PC-9 (cell line): ENCODE measurements at regions not wholly inside any gene's neighbourhood (a gene's known extent, or its start where the extent isn't known, plus 50 kb on each side); places are given as distances from the start of the nearest gene placed in this dataset.

Source experiments
- BruUV-seq: library from RNA; stranded (reverse); fragments of 400-500 nt; replicated peaks from 2 replicates; lab custom pipeline; 2021; lab: Mats Ljungman, UMichigan
- CTCF ChIA-PET: fragments of 300-600 bp; sonication (Branson Sonifier 250); formaldehyde crosslinking; loops from one replicate; lab custom pipeline; 2022; ENCODE audit warnings: antibody characterized with exemption; lab: Charles Lee
- POLR2A ChIA-PET: fragments of 300-600 bp; sonication (Branson Sonifier 250); formaldehyde crosslinking; loops from one replicate; lab custom pipeline; 2022; ENCODE audit warnings: antibody characterized with exemption; ENCODE audit not compliant: unreplicated experiment; lab: Charles Lee
- DNase-seq, 2 experiments: peaks; one replicate each; pipeline versions ENCODE4 v3.0.0 to v3.0.0-alpha.2; 2015 to 2022; ENCODE audit warnings: mixed read lengths in 1 of 2
- H2AFZ ChIP-seq: fragments of 200-600 bp; sonication (generic); 2 replicates; pipeline ENCODE4 v1.8.1; 2017; ENCODE audit warnings: antibody characterized with exemption
- H3F3A ChIP-seq: fragments of 200-600 bp; sonication (generic); 2 replicates; pipeline ENCODE4 v1.8.1; 2017; ENCODE audit warnings: antibody characterized with exemption, mild to moderate bottlenecking, low read depth; ENCODE audit not compliant: insufficient read depth
- H3K27ac ChIP-seq: fragments of 200-600 bp; sonication (generic); 2 replicates; pipeline ENCODE4 v1.6.1; 2016; ENCODE audit warnings: mixed run types
- H3K27me3 ChIP-seq: fragments of 200-600 bp; sonication (generic); 2 replicates; pipeline ENCODE4 v1.6.1; 2016; ENCODE audit warnings: low read depth, mixed run types; ENCODE audit not compliant: insufficient read depth
- H3K36me3 ChIP-seq: fragments of 200-600 bp; sonication (generic); 2 replicates; pipeline ENCODE4 v1.6.1; 2016; ENCODE audit warnings: low read depth, mixed run types
- H3K4me1 ChIP-seq: fragments of 200-600 bp; sonication (generic); replicated peaks from 2 replicates; pipeline ENCODE4 v1.6.1; 2016; ENCODE audit warnings: mixed run types; ENCODE audit not compliant: insufficient read depth
- H3K4me2 ChIP-seq: fragments of 200-600 bp; sonication (generic); 2 replicates; pipeline ENCODE4 v1.6.1; 2017; ENCODE audit warnings: mixed run types
- H3K4me3 ChIP-seq: fragments of 200-600 bp; sonication (generic); 2 replicates; pipeline ENCODE4 v1.6.1; 2016; ENCODE audit warnings: mixed run types
- H3K79me2 ChIP-seq: fragments of 200-600 bp; sonication (generic); 2 replicates; pipeline ENCODE4 v1.6.1; 2017; ENCODE audit warnings: low read depth, mixed run types
- H3K9me2 ChIP-seq: fragments of 200-600 bp; sonication (generic); 2 replicates; pipeline ENCODE4 v1.8.1; 2017; ENCODE audit warnings: mild to moderate bottlenecking; ENCODE audit not compliant: insufficient read depth
- H3K9me3 ChIP-seq: fragments of 200-600 bp; sonication (generic); 2 replicates; pipeline ENCODE4 v1.8.1; 2016; ENCODE audit warnings: low read depth; ENCODE audit not compliant: insufficient read depth
- H4K20me1 ChIP-seq: fragments of 200-600 bp; sonication (generic); 2 replicates; pipeline ENCODE4 v1.8.1; 2017; ENCODE audit not compliant: insufficient read depth
- EZH2 ChIP-seq: fragments of 200-600 bp; sonication (generic); IDR thresholded peaks from 2 replicates; pipeline ENCODE4 v1.8.0; 2017; ENCODE audit warnings: antibody characterized with exemption, low read depth
- intact Hi-C: fragments of 100-400 bp; cut with micrococcal nuclease; formaldehyde crosslinking; loops from one replicate; pipeline ENCODE4 v1.10.0; 2022; ENCODE audit not compliant: unreplicated experiment
- TF ChIP-seq, protein P1 (sequence below): fragments of 200-600 bp; sonication (generic); conservative IDR thresholded peaks from 2 replicates; pipeline ENCODE4 v1.6.1; 2017; ENCODE audit warnings: mixed run types, antibody characterized with exemption, mild to moderate bottlenecking, moderate library complexity

DNA sequence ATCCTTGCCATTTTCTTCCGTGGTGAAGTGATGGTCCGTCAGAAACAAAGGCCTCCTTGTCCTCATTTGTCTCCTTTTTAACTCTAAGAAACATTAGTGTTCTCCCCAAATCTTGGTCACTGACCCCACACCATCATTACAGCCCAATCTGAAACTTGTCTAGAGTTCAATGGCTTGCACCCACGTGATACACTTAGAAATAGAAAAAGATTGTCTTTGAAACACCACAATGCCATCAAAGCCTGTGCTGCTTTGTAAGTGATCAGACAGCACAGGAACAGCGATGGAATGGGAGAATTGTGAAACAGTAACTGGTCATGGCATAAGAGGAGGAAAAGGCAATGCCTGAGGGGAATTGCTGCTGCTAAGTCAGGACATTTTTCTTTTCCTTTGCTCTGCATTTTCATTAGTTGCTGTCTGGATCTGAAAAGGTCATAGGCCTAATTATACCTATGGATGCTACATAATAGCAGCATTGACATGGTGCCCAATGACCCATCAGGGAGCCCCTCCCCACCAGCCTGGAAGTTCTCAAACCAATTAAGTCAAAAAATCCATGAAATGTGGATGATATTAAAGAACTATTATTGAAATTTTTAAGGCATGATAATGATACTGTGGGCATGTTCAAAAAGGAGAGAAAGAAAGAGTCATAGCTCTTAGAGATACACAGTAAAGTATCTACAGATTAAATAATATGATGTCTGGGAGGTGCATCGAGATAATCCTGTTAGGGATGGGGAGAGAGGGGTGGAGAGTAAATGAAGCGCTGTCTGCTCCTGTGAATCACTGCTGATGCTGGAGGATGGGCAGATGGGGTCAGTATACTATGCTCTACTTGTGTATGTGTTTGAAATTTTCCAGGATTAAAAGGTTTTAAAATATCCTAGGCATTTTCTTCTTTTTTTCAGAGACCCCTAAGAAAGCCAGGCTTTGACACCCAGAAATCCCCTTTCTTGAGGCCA, 83.6 kb downstream of the ENC1 start:
- Histone ChIP-seq H3K36me3 (no peaks in the 10 kb centered on the region), H3K9me3 (no peaks in the 10 kb centered on the region), H4K20me1 (no peaks in the 10 kb centered on the region), H3K9me2 (no peaks in the 10 kb centered on the region), H3F3A (0 out of 2 replicates have a peak, but pooled peaks cover 3% of the 10 kb centered on the region), H3K4me2 (peak overlapping the region; percentile 32), H3K27ac (peak overlapping the region; percentile 24; the same call in 1 of the 2 replicates), H3K4me3 (no peak overlapping the region), H3K79me2 (no peaks in the 10 kb centered on the region), H3K27me3 (no peaks in the 10 kb centered on the region), H2AFZ (no peak overlapping the region), H3K4me1 (peaks cover 17% of the 10 kb centered on the region)
- CTCF ChIA-PET, result no interaction called here
- no TSS peak for BruUV-seq
- peak in 1 of 2 experiments; percentile 75 for DNase-seq
- no peak for TF ChIP-seq EZH2
- TF ChIP-seq, protein P1, sequence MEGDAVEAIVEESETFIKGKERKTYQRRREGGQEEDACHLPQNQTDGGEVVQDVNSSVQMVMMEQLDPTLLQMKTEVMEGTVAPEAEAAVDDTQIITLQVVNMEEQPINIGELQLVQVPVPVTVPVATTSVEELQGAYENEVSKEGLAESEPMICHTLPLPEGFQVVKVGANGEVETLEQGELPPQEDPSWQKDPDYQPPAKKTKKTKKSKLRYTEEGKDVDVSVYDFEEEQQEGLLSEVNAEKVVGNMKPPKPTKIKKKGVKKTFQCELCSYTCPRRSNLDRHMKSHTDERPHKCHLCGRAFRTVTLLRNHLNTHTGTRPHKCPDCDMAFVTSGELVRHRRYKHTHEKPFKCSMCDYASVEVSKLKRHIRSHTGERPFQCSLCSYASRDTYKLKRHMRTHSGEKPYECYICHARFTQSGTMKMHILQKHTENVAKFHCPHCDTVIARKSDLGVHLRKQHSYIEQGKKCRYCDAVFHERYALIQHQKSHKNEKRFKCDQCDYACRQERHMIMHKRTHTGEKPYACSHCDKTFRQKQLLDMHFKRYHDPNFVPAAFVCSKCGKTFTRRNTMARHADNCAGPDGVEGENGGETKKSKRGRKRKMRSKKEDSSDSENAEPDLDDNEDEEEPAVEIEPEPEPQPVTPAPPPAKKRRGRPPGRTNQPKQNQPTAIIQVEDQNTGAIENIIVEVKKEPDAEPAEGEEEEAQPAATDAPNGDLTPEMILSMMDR, result no peak
- intact Hi-C loops, result no loop called here
- POLR2A ChIA-PET, result no interaction called here

DNA sequence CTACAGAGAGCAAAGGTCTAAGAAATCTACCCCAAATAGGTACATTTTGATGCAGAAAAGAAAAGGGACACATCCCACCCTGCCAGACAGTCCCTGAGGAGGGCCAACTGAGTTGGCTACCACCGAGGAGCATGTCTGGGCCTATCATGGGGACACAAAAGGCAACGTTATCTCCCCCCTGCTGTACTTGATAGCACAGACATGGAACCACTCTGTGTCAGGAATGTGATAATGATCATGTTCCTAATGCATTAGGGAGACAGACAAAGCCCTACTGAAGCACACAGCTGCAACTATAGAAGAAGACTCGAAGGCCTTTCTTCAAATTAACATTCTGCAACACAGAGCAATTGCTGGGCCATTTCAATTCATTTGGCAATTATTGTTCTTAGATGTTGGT, 84.5 kb downstream of the ENC1 start:
- Histone ChIP-seq H3K79me2 (no peaks in the 10 kb centered on the region), H3K27ac (no peak overlapping the region), H4K20me1 (no peaks in the 10 kb centered on the region), H3K9me3 (no peaks in the 10 kb centered on the region), H3K4me1 (peaks cover 17% of the 10 kb centered on the region), H3K36me3 (no peaks in the 10 kb centered on the region), H3K27me3 (no peaks in the 10 kb centered on the region), H3K4me2 (no peak overlapping the region), H3K9me2 (no peaks in the 10 kb centered on the region), H3K4me3 (no peak overlapping the region), H2AFZ (no peak overlapping the region), H3F3A (0 out of 2 replicates have a peak, but pooled peaks cover 3% of the 10 kb centered on the region)
- ChIA-PET CTCF (no interaction called here), POLR2A (no interaction called here)
- no TSS peak for BruUV-seq
- intact Hi-C loops, result no loop called here
- DNase-seq, result no peak
- no peak for TF ChIP-seq EZH2
- TF ChIP-seq, protein P1, result no peak

DNA sequence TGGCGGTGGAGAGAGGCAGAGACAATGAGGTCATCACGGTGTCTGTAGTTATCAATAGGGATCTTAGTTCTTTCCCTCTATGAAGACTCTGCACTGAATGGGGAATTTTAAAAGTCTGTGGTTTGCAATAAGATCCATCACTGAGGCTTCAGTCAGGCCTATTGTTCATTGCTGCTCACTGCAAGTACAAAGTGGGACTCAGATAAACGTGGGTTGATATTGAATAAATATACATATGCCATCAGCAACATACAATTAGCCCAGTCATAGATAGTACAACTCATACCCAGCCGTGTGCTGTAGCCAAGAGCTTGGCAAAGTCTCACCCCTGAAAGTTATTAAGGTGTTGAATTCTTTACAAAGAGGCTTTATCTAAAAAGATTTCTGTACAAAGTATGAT, 88.4 kb downstream of the ENC1 start:
- H3K4me1 ChIP-seq, result peaks cover 10% of the 10 kb centered on the region
- no peaks in the 10 kb centered on the region for H3K36me3 ChIP-seq
- ChIA-PET POLR2A (no interaction called here), CTCF (no interaction called here)
- DNase-seq, result no peak
- H3K4me3 ChIP-seq, result no peak overlapping the region
- TF ChIP-seq, protein P1, result no peak
- TF ChIP-seq EZH2, result no peak
- no peaks in the 10 kb centered on the region; the same call in 1 of the 2 replicates for H3K9me3 ChIP-seq
- BruUV-seq, result no TSS peak
- intact Hi-C loops, result no loop called here
- no peak overlapping the region for H2AFZ ChIP-seq
- H3K27me3 ChIP-seq, result no peaks in the 10 kb centered on the region
- no peak overlapping the region for H3K4me2 ChIP-seq
- no peaks in the 10 kb centered on the region for H4K20me1 ChIP-seq
- H3K79me2 ChIP-seq, result no peaks in the 10 kb centered on the region
- no peak overlapping the region for H3K27ac ChIP-seq
- 0 out of 2 replicates have a peak, but pooled peaks cover 3% of the 10 kb centered on the region for H3F3A ChIP-seq
- H3K9me2 ChIP-seq, result no peaks in the 10 kb centered on the region
